ENCODE measurements at regions not wholly inside any gene's neighbourhood (a gene's known extent, or its start where the extent isn't known, plus 50 kb on each side); places are given as distances from the start of the nearest gene placed in this dataset.
"Not testable (repeated sequence)": the region's sequence is repeated elsewhere in the genome, so short reads cannot be mapped to it uniquely, and the experiment has no call there.

DNA sequence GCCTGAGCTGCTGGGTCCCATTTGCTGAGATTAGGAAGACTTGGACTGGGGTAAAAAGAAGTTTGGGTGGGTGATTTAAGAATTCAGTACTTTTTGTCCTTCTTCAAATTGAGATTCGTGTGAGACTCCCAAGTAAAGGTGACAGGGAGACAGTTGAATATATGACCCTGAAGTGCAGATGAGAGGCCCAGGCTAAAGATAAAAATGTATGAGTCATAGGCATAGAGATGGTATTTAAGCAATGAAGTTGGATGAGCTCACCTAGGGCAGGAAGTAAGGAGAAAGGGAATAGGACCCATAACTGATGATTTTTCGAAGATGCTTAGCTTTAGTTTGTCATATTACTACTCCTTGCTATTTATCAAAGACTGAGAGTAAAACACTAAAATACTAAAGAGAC, 255.9 kb upstream of the ADRA1B start:
- no peaks in the 10 kb centered on the region for H3K9me3 ChIP-seq (ENCODE audit: control insufficient read depth, insufficient read depth, low read length)
- H3K4me3 ChIP-seq (ENCODE audit: low read depth, low read length): no peak overlapping the region
- no peaks in the 10 kb centered on the region for H3K36me3 ChIP-seq (ENCODE audit: control insufficient read depth, insufficient read depth, low read length)
- H3K4me1 ChIP-seq (ENCODE audit: control insufficient read depth, insufficient read depth, low read length): no peaks in the 10 kb centered on the region
- no peaks in the 10 kb centered on the region for H3K27me3 ChIP-seq (ENCODE audit: control insufficient read depth, insufficient read depth, low read length)
- no peak overlapping the region for H3K9ac ChIP-seq (ENCODE audit: low read depth, low read length)

DNA sequence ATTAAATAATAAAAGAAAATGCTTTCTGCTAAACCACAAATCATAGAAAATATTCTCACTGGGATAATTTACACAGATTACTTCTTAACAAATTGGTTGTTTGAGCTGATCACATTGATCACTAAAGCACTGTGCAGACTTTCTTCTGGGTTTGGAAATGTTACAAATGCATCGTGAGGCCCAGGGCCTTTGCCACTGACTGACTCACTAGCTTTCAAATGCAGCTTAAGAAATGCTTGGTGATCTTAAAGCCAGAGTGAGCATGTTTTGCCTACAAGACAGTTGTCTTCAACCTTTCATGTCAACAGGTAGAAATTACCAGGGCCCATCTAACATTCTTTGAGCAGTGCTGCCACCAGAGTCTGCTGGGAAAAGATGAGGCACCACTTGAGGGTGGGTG, 252.3 kb upstream of the ADRA1B start:
- H3K4me1 ChIP-seq (ENCODE audit: control insufficient read depth, insufficient read depth, low read length): no peaks in the 10 kb centered on the region
- H3K4me3 ChIP-seq (ENCODE audit: low read depth, low read length): no peak overlapping the region
- H3K9me3 ChIP-seq (ENCODE audit: control insufficient read depth, insufficient read depth, low read length): no peaks in the 10 kb centered on the region
- no peaks in the 10 kb centered on the region for H3K36me3 ChIP-seq (ENCODE audit: control insufficient read depth, insufficient read depth, low read length)
- no peaks in the 10 kb centered on the region for H3K27me3 ChIP-seq (ENCODE audit: control insufficient read depth, insufficient read depth, low read length)
- H3K9ac ChIP-seq (ENCODE audit: low read depth, low read length): no peak overlapping the region

DNA sequence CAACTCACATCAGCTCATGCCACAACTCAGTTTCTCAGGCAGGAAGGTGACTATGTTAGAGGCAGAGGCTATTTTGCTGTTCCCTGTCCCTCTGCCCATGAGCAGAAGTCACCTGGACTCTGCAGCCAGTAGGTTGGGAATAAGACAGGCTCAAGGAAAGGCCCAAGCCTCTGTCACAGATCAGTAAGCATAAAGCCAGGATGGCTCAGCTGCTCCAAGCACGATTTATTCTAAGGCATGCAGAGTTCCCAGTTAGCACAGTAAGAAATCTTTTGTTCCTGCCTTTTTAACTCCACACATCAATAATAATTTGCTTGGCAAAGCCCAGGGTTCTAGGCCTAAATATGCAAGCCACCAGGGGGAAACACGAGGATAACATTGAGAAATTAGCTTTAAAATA, 249.0 kb upstream of the ADRA1B start:
- no peaks in the 10 kb centered on the region for H3K4me1 ChIP-seq (ENCODE audit: control insufficient read depth, insufficient read depth, low read length)
- no peaks in the 10 kb centered on the region for H3K9me3 ChIP-seq (ENCODE audit: control insufficient read depth, insufficient read depth, low read length)
- H3K27me3 ChIP-seq (ENCODE audit: control insufficient read depth, insufficient read depth, low read length): no peaks in the 10 kb centered on the region
- H3K9ac ChIP-seq (ENCODE audit: low read depth, low read length): no peak overlapping the region
- H3K36me3 ChIP-seq (ENCODE audit: control insufficient read depth, insufficient read depth, low read length): no peaks in the 10 kb centered on the region
- H3K4me3 ChIP-seq (ENCODE audit: low read depth, low read length): no peak overlapping the region

DNA sequence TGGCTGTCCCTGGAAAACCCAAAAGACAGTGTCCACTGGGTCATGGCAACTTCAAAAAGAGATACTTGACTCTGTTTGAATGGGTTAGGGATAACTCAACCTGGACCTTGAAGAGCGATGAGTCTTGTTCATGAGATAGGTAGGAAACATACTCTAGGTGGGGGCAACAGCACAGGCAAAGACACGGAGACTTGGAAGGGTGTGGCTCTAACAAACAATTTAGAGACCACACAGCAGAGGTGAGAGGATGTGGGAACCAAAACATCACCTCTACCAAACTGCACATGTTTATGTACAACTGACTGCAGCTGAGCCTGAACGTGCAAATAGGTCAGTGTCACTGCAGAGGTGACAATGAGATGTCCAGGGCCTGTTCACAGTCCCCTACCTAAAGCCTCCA, 247.7 kb upstream of the ADRA1B start:
- Histone ChIP-seq H3K9ac (ENCODE audit: low read depth, low read length) (no peak overlapping the region), H3K36me3 (ENCODE audit: control insufficient read depth, insufficient read depth, low read length) (no peaks in the 10 kb centered on the region), H3K9me3 (ENCODE audit: control insufficient read depth, insufficient read depth, low read length) (no peaks in the 10 kb centered on the region), H3K4me1 (ENCODE audit: control insufficient read depth, insufficient read depth, low read length) (no peaks in the 10 kb centered on the region), H3K27me3 (ENCODE audit: control insufficient read depth, insufficient read depth, low read length) (no peaks in the 10 kb centered on the region), H3K4me3 (ENCODE audit: low read depth, low read length) (no peak overlapping the region)

DNA sequence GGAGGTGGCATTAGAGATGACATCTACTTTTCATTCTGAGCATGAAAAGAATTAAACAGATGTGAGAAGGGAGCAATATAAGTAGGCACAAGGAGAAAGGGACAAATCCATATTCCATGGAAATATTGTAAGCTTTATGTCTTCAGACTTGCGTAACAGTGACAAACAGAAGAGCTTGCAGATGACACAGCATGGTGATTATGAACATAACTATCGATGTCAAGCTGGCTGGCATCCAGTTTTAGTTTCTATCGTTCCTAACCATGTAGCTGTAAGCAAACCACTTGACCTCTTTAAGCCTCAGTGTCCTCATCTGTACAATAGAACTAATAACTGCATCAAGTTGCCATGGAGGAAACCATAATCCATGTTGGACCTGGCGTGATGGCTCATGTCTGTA, 246.7 kb upstream of the ADRA1B start:
- Histone ChIP-seq H3K9me3 (ENCODE audit: control insufficient read depth, insufficient read depth, low read length) (no peaks in the 10 kb centered on the region), H3K27me3 (ENCODE audit: control insufficient read depth, insufficient read depth, low read length) (no peaks in the 10 kb centered on the region), H3K9ac (ENCODE audit: low read depth, low read length) (no peak overlapping the region), H3K4me1 (ENCODE audit: control insufficient read depth, insufficient read depth, low read length) (no peaks in the 10 kb centered on the region), H3K36me3 (ENCODE audit: control insufficient read depth, insufficient read depth, low read length) (no peaks in the 10 kb centered on the region), H3K4me3 (ENCODE audit: low read depth, low read length) (no peak overlapping the region)

GRCh38 chr5:159671886-159672285, 244.4 kb upstream of the ADRA1B start:
- Histone ChIP-seq H3K4me3 (ENCODE audit: low read depth, low read length) (no peak overlapping the region), H3K9ac (ENCODE audit: low read depth, low read length) (no peak overlapping the region), H3K27me3 (ENCODE audit: control insufficient read depth, insufficient read depth, low read length) (no peaks in the 10 kb centered on the region), H3K36me3 (ENCODE audit: control insufficient read depth, insufficient read depth, low read length) (no peaks in the 10 kb centered on the region), H3K4me1 (ENCODE audit: control insufficient read depth, insufficient read depth, low read length) (no peaks in the 10 kb centered on the region), H3K9me3 (ENCODE audit: control insufficient read depth, insufficient read depth, low read length) (no peaks in the 10 kb centered on the region)

DNA sequence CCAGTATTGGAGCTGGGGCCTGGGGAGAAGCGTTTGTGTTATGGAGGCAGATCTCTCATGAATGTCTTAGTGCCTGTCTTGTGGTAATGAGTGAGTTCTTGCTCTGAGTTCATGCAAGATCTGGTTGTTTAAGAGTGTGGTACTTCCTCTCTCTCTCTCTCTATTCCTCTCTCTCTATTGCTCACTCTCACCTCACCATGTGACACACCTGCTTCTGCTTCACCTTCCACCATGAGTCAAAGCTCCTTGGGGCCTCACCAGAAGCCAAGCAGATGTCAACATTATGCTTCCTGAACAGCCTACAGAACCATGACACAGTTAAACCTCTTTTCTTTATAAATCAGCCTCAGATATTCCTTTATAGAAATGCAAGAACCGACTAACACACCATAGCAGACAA, 242.7 kb upstream of the ADRA1B start:
- no peaks in the 10 kb centered on the region for H3K27me3 ChIP-seq (ENCODE audit: control insufficient read depth, insufficient read depth, low read length)
- H3K9ac ChIP-seq (ENCODE audit: low read depth, low read length): no peak overlapping the region
- H3K4me1 ChIP-seq (ENCODE audit: control insufficient read depth, insufficient read depth, low read length): no peaks in the 10 kb centered on the region
- no peak overlapping the region for H3K4me3 ChIP-seq (ENCODE audit: low read depth, low read length)
- no peaks in the 10 kb centered on the region for H3K36me3 ChIP-seq (ENCODE audit: control insufficient read depth, insufficient read depth, low read length)
- H3K9me3 ChIP-seq (ENCODE audit: control insufficient read depth, insufficient read depth, low read length): no peaks in the 10 kb centered on the region

GRCh38 chr5:159678657-159679392, 237.5 kb upstream of the ADRA1B start:
- no peaks in the 10 kb centered on the region for H3K27me3 ChIP-seq (ENCODE audit: control insufficient read depth, insufficient read depth, low read length)
- H3K4me1 ChIP-seq (ENCODE audit: control insufficient read depth, insufficient read depth, low read length): no peaks in the 10 kb centered on the region
- H3K36me3 ChIP-seq (ENCODE audit: control insufficient read depth, insufficient read depth, low read length): no peaks in the 10 kb centered on the region
- H3K4me3 ChIP-seq (ENCODE audit: low read depth, low read length): no peak overlapping the region
- H3K9me3 ChIP-seq (ENCODE audit: control insufficient read depth, insufficient read depth, low read length): peaks cover 9% of the 10 kb centered on the region
- no peak overlapping the region for H3K9ac ChIP-seq (ENCODE audit: low read depth, low read length)

DNA sequence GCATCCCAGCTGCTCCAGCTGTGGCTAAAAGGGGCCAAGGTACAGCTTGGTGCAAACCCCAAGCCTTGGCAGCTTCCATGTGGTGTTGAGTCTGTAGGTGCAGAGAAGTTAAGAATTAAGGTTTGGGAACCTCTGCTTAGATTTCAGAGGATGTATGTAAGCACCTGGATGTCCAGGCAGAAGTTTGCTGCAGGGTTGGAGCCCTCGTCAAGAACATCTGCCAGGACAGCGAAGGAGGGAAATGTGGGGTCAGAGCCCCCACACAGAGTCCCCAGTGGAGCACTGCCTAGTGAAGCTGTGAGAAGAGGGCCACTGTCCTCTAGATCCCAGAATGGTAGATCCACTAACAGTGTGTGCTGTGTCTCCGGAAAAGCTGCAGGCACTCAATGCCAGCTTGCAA, 236.2 kb upstream of the ADRA1B start:
- H3K36me3 ChIP-seq (ENCODE audit: control insufficient read depth, insufficient read depth, low read length): no peaks in the 10 kb centered on the region
- peaks cover 9% of the 10 kb centered on the region for H3K9me3 ChIP-seq (ENCODE audit: control insufficient read depth, insufficient read depth, low read length)
- no peaks in the 10 kb centered on the region for H3K4me1 ChIP-seq (ENCODE audit: control insufficient read depth, insufficient read depth, low read length)
- no peak overlapping the region for H3K4me3 ChIP-seq (ENCODE audit: low read depth, low read length)
- no peak overlapping the region for H3K9ac ChIP-seq (ENCODE audit: low read depth, low read length)
- no peaks in the 10 kb centered on the region for H3K27me3 ChIP-seq (ENCODE audit: control insufficient read depth, insufficient read depth, low read length)

GRCh38 chr5:159681661-159682060, 234.6 kb upstream of the ADRA1B start:
- H3K27me3 ChIP-seq (ENCODE audit: control insufficient read depth, insufficient read depth, low read length): no peaks in the 10 kb centered on the region
- no peak overlapping the region for H3K4me3 ChIP-seq (ENCODE audit: low read depth, low read length)
- H3K36me3 ChIP-seq (ENCODE audit: control insufficient read depth, insufficient read depth, low read length): no peaks in the 10 kb centered on the region
- no peak overlapping the region for H3K9ac ChIP-seq (ENCODE audit: low read depth, low read length)
- no peaks in the 10 kb centered on the region for H3K4me1 ChIP-seq (ENCODE audit: control insufficient read depth, insufficient read depth, low read length)
- H3K9me3 ChIP-seq (ENCODE audit: control insufficient read depth, insufficient read depth, low read length): peaks cover 9% of the 10 kb centered on the region

- no peaks in the 10 kb centered on the region for H3K27me3 ChIP-seq (ENCODE audit: control insufficient read depth, insufficient read depth, low read length)
- no peaks in the 10 kb centered on the region for H3K4me1 ChIP-seq (ENCODE audit: control insufficient read depth, insufficient read depth, low read length)
- H3K4me3 ChIP-seq (ENCODE audit: low read depth, low read length): no peak overlapping the region
- peaks cover 9% of the 10 kb centered on the region for H3K9me3 ChIP-seq (ENCODE audit: control insufficient read depth, insufficient read depth, low read length)
- H3K9ac ChIP-seq (ENCODE audit: low read depth, low read length): no peak overlapping the region
- no peaks in the 10 kb centered on the region for H3K36me3 ChIP-seq (ENCODE audit: control insufficient read depth, insufficient read depth, low read length)
These were observed 233.7 kb upstream of the ADRA1B start for GRCh38 chr5:159682623-159683022.

GRCh38 chr5:159687892-159688291, 228.4 kb upstream of the ADRA1B start:
- H3K9me3 ChIP-seq (ENCODE audit: control insufficient read depth, insufficient read depth, low read length); H3K27me3 ChIP-seq (ENCODE audit: control insufficient read depth, insufficient read depth, low read length); H3K9ac ChIP-seq (ENCODE audit: low read depth, low read length); H3K4me3 ChIP-seq (ENCODE audit: low read depth, low read length); H3K36me3 ChIP-seq (ENCODE audit: control insufficient read depth, insufficient read depth, low read length); H3K4me1 ChIP-seq (ENCODE audit: control insufficient read depth, insufficient read depth, low read length): not testable (repeated sequence)

Measured in iPS-15b (cell line).